ENCODE measurements at regions not wholly inside any gene's neighbourhood (a gene's known extent, or its start where the extent isn't known, plus 50 kb on each side); places are given as distances from the start of the nearest gene placed in this dataset.

GRCh38 chr12:98439471-98439951, 75.9 kb upstream of the TMPO start:
- no peak overlapping the region for H2AFZ ChIP-seq (ENCODE audit: control insufficient read depth, low read length)
- no peaks in the 10 kb centered on the region for H3K27me3 ChIP-seq (ENCODE audit: control insufficient read depth, extremely low read depth, insufficient read depth, low read length)
- H3K36me3 ChIP-seq (ENCODE audit: control insufficient read depth in 2 of 2, extremely low read depth in 1 of 2, insufficient read depth in 2 of 2, low read length in 2 of 2): no peaks in the 10 kb centered on the region
- dilution Hi-C loops (cut with MboI; ENCODE audit: extremely low pct_ligation_motif_present, low sequenced_read_pairs): no loop called here
- H3K9ac ChIP-seq (ENCODE audit: control insufficient read depth, extremely low read depth, insufficient read depth, low read length): no peak overlapping the region
- DNase-seq (ENCODE audit: low read depth, low spot score) (no peak), FAIRE-seq (no peak)
- no peaks in the 10 kb centered on the region for H4K20me1 ChIP-seq (ENCODE audit: control insufficient read depth, extremely low read depth, insufficient read depth, low read length)
- H3K79me2 ChIP-seq (ENCODE audit: control insufficient read depth, insufficient read depth, low read length): no peaks in the 10 kb centered on the region
- H3K4me3 ChIP-seq (ENCODE audit: control insufficient read depth in 2 of 3, extremely low read depth in 1 of 3, insufficient read depth in 2 of 3, low read depth in 1 of 3, low read length in 3 of 3): no peak overlapping the region
- peaks cover 7% of the 10 kb centered on the region for H3K4me1 ChIP-seq (ENCODE audit: control insufficient read depth, extremely low read depth, insufficient read depth, low read length)
- no peaks in the 10 kb centered on the region for H3K9me1 ChIP-seq (ENCODE audit: control insufficient read depth, extremely low read depth, insufficient read depth, low read length)
- TF ChIP-seq CTCF (optimal IDR thresholded peaks at IDR 0.05 in 1 of 3, IDR thresholded peaks at IDR 0.05 in 1 of 3, conservative IDR thresholded peaks at IDR 0.05 in 1 of 3; ENCODE audit: extremely low read depth in 1 of 3, insufficient read depth in 2 of 3, low read length in 3 of 3) (no peak), EZH2 (IDR thresholded peaks at IDR 0.05; ENCODE audit: low read length) (no peak)
- H3K9me3 ChIP-seq (ENCODE audit: control insufficient read depth, low read depth, low read length): no peaks in the 10 kb centered on the region
- peak overlapping the region; percentile 34 for H3K4me2 ChIP-seq (ENCODE audit: control insufficient read depth, extremely low read depth, insufficient read depth, low read depth, low read length)
- no peak overlapping the region for H3K27ac ChIP-seq (ENCODE audit: control insufficient read depth, insufficient read depth, low read length)

GRCh38 chr12:98439981-98440581, 75.3 kb upstream of the TMPO start:
- FAIRE-seq (peak; percentile 41), DNase-seq (ENCODE audit: low read depth, low spot score) (peak; percentile 35)
- Histone ChIP-seq H3K4me3 (ENCODE audit: control insufficient read depth in 2 of 3, extremely low read depth in 1 of 3, insufficient read depth in 2 of 3, low read depth in 1 of 3, low read length in 3 of 3) (no peak overlapping the region), H4K20me1 (ENCODE audit: control insufficient read depth, extremely low read depth, insufficient read depth, low read length) (no peaks in the 10 kb centered on the region), H3K36me3 (ENCODE audit: control insufficient read depth in 2 of 2, extremely low read depth in 1 of 2, insufficient read depth in 2 of 2, low read length in 2 of 2) (no peaks in the 10 kb centered on the region), H3K79me2 (ENCODE audit: control insufficient read depth, insufficient read depth, low read length) (no peaks in the 10 kb centered on the region), H3K9me3 (ENCODE audit: control insufficient read depth, low read depth, low read length) (no peaks in the 10 kb centered on the region), H3K27ac (ENCODE audit: control insufficient read depth, insufficient read depth, low read length) (no peak overlapping the region), H3K27me3 (ENCODE audit: control insufficient read depth, extremely low read depth, insufficient read depth, low read length) (no peaks in the 10 kb centered on the region), H2AFZ (ENCODE audit: control insufficient read depth, low read length) (no peak overlapping the region), H3K4me1 (ENCODE audit: control insufficient read depth, extremely low read depth, insufficient read depth, low read length) (peaks cover 7% of the 10 kb centered on the region), H3K9me1 (ENCODE audit: control insufficient read depth, extremely low read depth, insufficient read depth, low read length) (no peaks in the 10 kb centered on the region), H3K9ac (ENCODE audit: control insufficient read depth, extremely low read depth, insufficient read depth, low read length) (no peak overlapping the region), H3K4me2 (ENCODE audit: control insufficient read depth, extremely low read depth, insufficient read depth, low read depth, low read length) (peak overlapping the region; percentile 34)
- no peak for TF ChIP-seq EZH2 (IDR thresholded peaks at IDR 0.05; ENCODE audit: low read length)
- TF ChIP-seq CTCF (optimal IDR thresholded peaks at IDR 0.05 in 1 of 3, IDR thresholded peaks at IDR 0.05 in 1 of 3, conservative IDR thresholded peaks at IDR 0.05 in 1 of 3; ENCODE audit: extremely low read depth in 1 of 3, insufficient read depth in 2 of 3, low read length in 3 of 3): peak in 1 of 3 experiments; percentile 22
- dilution Hi-C loops (cut with MboI; ENCODE audit: extremely low pct_ligation_motif_present, low sequenced_read_pairs): no loop called here

Data from keratinocyte (primary cell).